GM13976 (cell line): ENCODE measurements at regions not wholly inside any gene's neighbourhood (a gene's known extent, or its start where the extent isn't known, plus 50 kb on each side); places are given as distances from the start of the nearest gene placed in this dataset.

Experiments
- DNase-seq: peaks from one replicate; pipeline ENCODE4 v3.0.0; 2012; ENCODE audit warnings: low spot score
- in situ Hi-C: fragments of 300-500 bp; cut with MboI; formaldehyde crosslinking; loops from one replicate; pipeline ENCODE4 v1.12.0; 2022; ENCODE audit warnings: low sequenced_read_pairs, mixed read lengths, inconsistent platforms; ENCODE audit not compliant: unreplicated experiment
- TF ChIP-seq, protein P1 (sequence below): IDR thresholded peaks from 2 replicates; pipeline ENCODE4 v1.5.1; 2012; ENCODE audit warnings: borderline replicate concordance, mild to moderate bottlenecking; ENCODE audit not compliant: insufficient read depth; ENCODE audit errors: extremely low read depth, missing control alignments, control extremely low read depth

DNA sequence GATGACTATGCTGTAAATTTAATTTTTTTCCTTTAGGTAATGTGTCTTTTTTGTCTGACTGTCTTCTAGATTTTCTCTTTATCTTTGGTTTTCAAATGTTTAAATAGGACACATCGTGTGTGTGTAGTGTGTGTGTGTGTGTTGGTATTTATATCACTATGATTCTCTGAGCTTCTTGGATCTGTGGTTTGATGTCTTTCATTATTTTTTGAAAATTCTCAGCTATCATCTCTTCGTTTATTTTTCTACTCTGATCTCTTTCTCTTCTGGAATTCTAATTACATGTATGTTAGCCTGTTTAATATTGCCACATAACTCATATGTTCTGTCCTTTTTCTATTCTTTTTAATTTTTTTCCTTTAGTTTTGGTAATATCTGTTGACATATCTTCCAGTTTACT is 73.5 kb upstream of the OR10AD1 start:
- TF ChIP-seq, protein P1, sequence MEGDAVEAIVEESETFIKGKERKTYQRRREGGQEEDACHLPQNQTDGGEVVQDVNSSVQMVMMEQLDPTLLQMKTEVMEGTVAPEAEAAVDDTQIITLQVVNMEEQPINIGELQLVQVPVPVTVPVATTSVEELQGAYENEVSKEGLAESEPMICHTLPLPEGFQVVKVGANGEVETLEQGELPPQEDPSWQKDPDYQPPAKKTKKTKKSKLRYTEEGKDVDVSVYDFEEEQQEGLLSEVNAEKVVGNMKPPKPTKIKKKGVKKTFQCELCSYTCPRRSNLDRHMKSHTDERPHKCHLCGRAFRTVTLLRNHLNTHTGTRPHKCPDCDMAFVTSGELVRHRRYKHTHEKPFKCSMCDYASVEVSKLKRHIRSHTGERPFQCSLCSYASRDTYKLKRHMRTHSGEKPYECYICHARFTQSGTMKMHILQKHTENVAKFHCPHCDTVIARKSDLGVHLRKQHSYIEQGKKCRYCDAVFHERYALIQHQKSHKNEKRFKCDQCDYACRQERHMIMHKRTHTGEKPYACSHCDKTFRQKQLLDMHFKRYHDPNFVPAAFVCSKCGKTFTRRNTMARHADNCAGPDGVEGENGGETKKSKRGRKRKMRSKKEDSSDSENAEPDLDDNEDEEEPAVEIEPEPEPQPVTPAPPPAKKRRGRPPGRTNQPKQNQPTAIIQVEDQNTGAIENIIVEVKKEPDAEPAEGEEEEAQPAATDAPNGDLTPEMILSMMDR: no peak
- in situ Hi-C loops: no loop called here

DNA sequence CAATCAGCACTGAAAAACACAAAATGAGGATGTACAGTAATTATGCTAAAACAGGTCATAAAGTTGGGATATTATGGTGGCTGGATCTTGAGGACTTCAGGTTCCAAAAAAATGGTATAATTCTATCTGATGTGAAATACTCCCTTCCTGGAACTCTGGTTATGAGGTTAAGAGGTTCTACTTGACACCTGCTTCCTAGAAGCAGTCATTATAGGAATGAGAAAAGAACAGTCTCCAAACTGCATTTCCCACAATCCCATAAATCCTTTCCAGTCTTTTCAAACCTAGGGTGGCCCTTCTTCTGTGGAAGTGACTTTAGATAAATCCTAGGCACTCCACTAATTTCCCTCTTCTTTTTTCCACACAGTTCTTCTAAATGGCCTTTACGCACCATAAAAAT is 63.7 kb upstream of the OR10AD1 start:
- in situ Hi-C loops: no loop called here

More for the DNA sequence above, 73.5 kb upstream of the OR10AD1 start:
- DNase-seq: no peak

DNA sequence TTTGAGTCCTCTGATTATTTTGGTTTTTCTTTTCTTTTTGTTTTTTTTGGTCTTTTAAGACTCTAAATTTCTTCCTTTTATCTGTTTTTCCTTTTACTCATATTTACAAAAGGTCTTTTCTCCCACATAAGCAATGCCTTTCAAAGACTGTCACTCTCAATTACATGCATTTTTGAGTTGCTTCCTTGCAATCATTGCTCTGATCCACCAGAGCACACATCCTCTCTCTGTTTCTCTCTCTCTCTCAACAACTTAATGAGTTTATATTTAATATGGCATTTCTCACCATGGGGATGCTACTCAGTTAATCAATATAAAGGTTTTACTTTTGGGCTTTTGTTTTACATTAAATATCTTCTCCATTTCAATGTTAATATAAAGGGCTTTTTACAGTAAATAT is 62.7 kb upstream of the OR10AD1 start:
- in situ Hi-C loops: no loop called here
- no peak for DNase-seq
- TF ChIP-seq, protein P1: no peak

More for the DNA sequence above, 63.7 kb upstream of the OR10AD1 start:
- TF ChIP-seq, protein P1: no peak
- no peak for DNase-seq

- in situ Hi-C loops: no loop called here
- no peak for DNase-seq
- TF ChIP-seq, protein P1: no peak
Observed at GRCh38 chr12:48263617-48264016, 60.5 kb upstream of the OR10AD1 start.

DNA sequence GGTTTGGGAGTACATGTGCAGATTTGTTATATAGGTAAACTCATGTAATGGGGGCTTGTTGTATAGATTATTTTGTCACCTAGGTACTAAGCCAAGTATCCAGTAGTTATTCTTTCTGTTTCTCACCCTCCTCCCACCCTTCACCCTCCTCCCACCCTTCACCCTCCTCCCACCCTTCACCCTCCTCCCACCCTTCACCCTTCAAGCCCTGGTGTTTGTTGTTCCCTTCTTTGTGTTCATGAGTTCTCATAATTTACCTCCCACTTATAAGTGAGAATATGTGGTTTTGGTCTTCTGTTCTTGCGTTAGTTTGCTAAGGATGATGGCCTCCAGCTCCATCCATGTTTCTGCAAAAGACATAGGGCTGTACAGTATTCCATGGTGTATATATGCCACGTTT is 58.7 kb upstream of the OR10AD1 start:
- TF ChIP-seq, protein P1: no peak
- no peak for DNase-seq
- in situ Hi-C loops: no loop called here
